ENCODE measurements at regions not wholly inside any gene's neighbourhood (a gene's known extent, or its start where the extent isn't known, plus 50 kb on each side); places are given as distances from the start of the nearest gene placed in this dataset.

- no peak for DNase-seq
Observed at GRCh38 chr21:32183396-32183795, 95.5 kb downstream of the MIS18A start.

GRCh38 chr21:32182449-32182848, 96.4 kb downstream of the MIS18A start:
- no peak for DNase-seq

GRCh38 chr21:32181457-32181856, 97.4 kb downstream of the MIS18A start:
- DNase-seq, result no peak

GRCh38 chr21:32174819-32175218, 104.0 kb downstream of the MIS18A start:
- no peak for DNase-seq

- no peak for DNase-seq
Observed at GRCh38 chr21:32173121-32173724, 105.6 kb downstream of the MIS18A start.

- no peak for DNase-seq
Observed at GRCh38 chr21:32172106-32172505, 106.7 kb downstream of the MIS18A start.

GRCh38 chr21:32167513-32167912, 111.3 kb downstream of the MIS18A start:
- DNase-seq, result no peak

- no peak for DNase-seq
Observed at GRCh38 chr21:32163386-32163785, 115.5 kb downstream of the MIS18A start.

GRCh38 chr21:32162727-32163320, 116.0 kb downstream of the MIS18A start:
- DNase-seq, result no peak

GRCh38 chr21:32155226-32155625, 123.6 kb downstream of the MIS18A start:
- DNase-seq, result no peak

GRCh38 chr21:32147041-32147440, 131.8 kb downstream of the MIS18A start:
- no peak for DNase-seq

GRCh38 chr21:32144851-32145250, 134.0 kb downstream of the MIS18A start:
- DNase-seq, result no peak

GRCh38 chr21:32143241-32143939, 135.5 kb downstream of the MIS18A start:
- no peak for DNase-seq

GRCh38 chr21:32141318-32141633, 137.6 kb downstream of the MIS18A start:
- DNase-seq, result no peak

GRCh38 chr21:32140604-32141317, 138.1 kb downstream of the MIS18A start:
- DNase-seq, result no peak

GRCh38 chr21:32140151-32140550, 138.7 kb downstream of the MIS18A start:
- DNase-seq, result no peak

- no peak for DNase-seq
Observed at GRCh38 chr21:32138658-32139057, 140.2 kb downstream of the MIS18A start.

- no peak for DNase-seq
Observed at GRCh38 chr21:32137931-32138330, 140.9 kb downstream of the MIS18A start.

- DNase-seq, result no peak
Observed at GRCh38 chr21:32137266-32137665, 141.6 kb downstream of the MIS18A start.

- no peak for DNase-seq
Observed at GRCh38 chr21:32136546-32136945, 142.3 kb downstream of the MIS18A start.

GRCh38 chr21:32135401-32136363, 143.2 kb downstream of the MIS18A start:
- no peak for DNase-seq

- DNase-seq, result no peak
Observed at GRCh38 chr21:32134441-32135130, 144.3 kb downstream of the MIS18A start.
